Heart right ventricle (tissue), 16 donors: ENCODE measurements at regions not wholly inside any gene's neighbourhood (a gene's known extent, or its start where the extent isn't known, plus 50 kb on each side); places are given as distances from the start of the nearest gene placed in this dataset.

Experiments
- ATAC-seq, 8 donors: fragments of 200-7000 bp; cut with Tn5 transposase; one replicate each; pipeline ENCODE4 v1.9.1; 2020; ENCODE audit warnings: mild to moderate bottlenecking in 8 of 8, moderate library complexity in 8 of 8, moderate number of reproducible peaks in 1 of 8
- DNase-seq, 2 donors: peaks; one replicate each; pipeline ENCODE4 v3.0.0-alpha.2; 2020
- H3K27ac ChIP-seq, 10 donors: fragments of 200-600 bp; sonication (generic) in 2 of 10; one replicate each; pipeline versions ENCODE4 v1.5.0 to v1.8.0; 2020 to 2022; ENCODE audit warnings: mild to moderate bottlenecking in 3 of 10
- H3K27me3 ChIP-seq, 7 donors: fragments of 200-600 bp; one replicate each; pipeline ENCODE4 v1.8.0; 2021 to 2022; ENCODE audit warnings: mild to moderate bottlenecking in 2 of 7
- H3K36me3 ChIP-seq, 9 donors: fragments of 200-600 bp; sonication (generic) in 1 of 9; one replicate each; pipeline versions ENCODE4 v1.5.0 to v1.8.0; 2020 to 2022; ENCODE audit warnings: mild to moderate bottlenecking in 2 of 9
- H3K4me1 ChIP-seq, 9 donors: fragments of 200-600 bp; sonication (generic) in 1 of 9; one replicate each; pipeline versions ENCODE4 v1.5.0 to v1.8.0; 2020 to 2022; ENCODE audit warnings: mild to moderate bottlenecking in 4 of 9
- H3K4me3 ChIP-seq, 10 donors: fragments of 200-600 bp; sonication (generic) in 2 of 10; one replicate each; pipeline versions ENCODE4 v1.5.0 to v1.8.0; 2020 to 2022; ENCODE audit warnings: mild to moderate bottlenecking in 7 of 10, moderate library complexity in 2 of 10
- H3K9me3 ChIP-seq, 11 donors: fragments of 200-600 bp in 10 of 11; sonication (generic) in 2 of 11; one replicate each; pipeline versions ENCODE4 v1.5.0 to v1.8.0; 2013 to 2022; ENCODE audit warnings: mild to moderate bottlenecking in 2 of 11, control low read depth in 1 of 11, moderate library complexity in 1 of 11
- WGBS, 2 donors: extraction: QIAGEN DNeasy Blood & Tissue Kit; methylation state at CpG; one replicate each; pipeline ENCODE4 v1.1.7; 2013; ENCODE audit warnings: inconsistent platforms in 1 of 2; 5-methylcytosine and 5-hydroxymethylcytosine counted together
- intact Hi-C, 10 donors: fragments of 100-400 bp; cut with DNase I; formaldehyde crosslinking; loops; one replicate each; pipeline versions ENCODE4 v1.11.1 to v1.14.2; 2022
- TF ChIP-seq, protein P1 (sequence below), 9 donors: fragments of 200-600 bp; sonication (generic) in 2 of 9; IDR thresholded peaks; one replicate each; pipeline versions ENCODE4 v1.5.0 to v1.8.0; 2021 to 2022; ENCODE audit warnings: antibody characterized with exemption in 9 of 9, mild to moderate bottlenecking in 5 of 9, moderate library complexity in 1 of 9
- donor health status: Arrhythmogenic right ventricular cardiomyopathy.
- donor health status: ischemic (EF 13 %, LVEDD 7.1; RV severe dilation, severe dysfunction).
- donor health status: healthy with polysubstance abuse.
- donor health status: DM: no; HTN: yes; CAD: no.
- donor health status: DM: no; HTN: no; CAD: no.
- donor health status: ischemic (EF 25% LVEDD 6.9; RV normal size, moderate dysfunction).
- donor health status: ischemic (EF 25% LVEDD 5.7; RV mildly dilated, moderate dysfunction).
- donor health status: healthy.
- donor health status: DM: yes; HTN: yes; CAD: no.
- donor health status: Ischemic cardiomyopathy.
- donor health status: ischemic (EF 35%, LVEDD 5.7; RV mildly dilated, moderate dysfunction).
- donor health status: nonischemic (EF 11% LVEDD 7.7; RV severe dilation, severe dysfunction).
- donor health status: DM: yes; HTN: yes; CAD: no.
- donor health status: PGD.
- donor health status: ischemic (EF 29% LVEDD 5.4; RV normal size, mild dysfunction).
- donor health status: nonischemic (EF 23%, LVEDD 6.1; RV moderate dilation, normal function).

DNA sequence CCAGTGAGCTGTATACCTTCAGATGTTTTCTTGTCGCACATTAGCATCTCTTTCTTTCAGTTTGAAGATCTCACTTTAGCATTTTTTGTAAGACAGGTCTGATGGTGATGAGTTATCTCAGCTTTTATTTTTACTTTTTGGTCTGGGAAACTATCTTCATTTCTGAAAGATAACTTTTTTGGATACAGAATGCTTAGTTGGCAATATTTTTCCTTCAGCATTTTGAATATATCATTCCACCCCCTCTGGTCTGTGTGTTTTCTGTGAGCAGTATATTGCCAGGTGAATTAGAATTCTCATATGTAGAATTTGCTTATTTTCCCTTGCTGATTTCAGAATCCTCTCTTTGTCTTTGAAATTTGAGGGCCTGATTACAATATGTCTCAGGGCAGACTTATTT, 743.3 kb downstream of the PLOD2 start:
- Histone ChIP-seq H3K27ac (no peak overlapping the region), H3K9me3 (peaks cover 0 to 8% (median 0%) of the 10 kb centered on the region in 11 donors), H3K4me3 (no peak overlapping the region), H3K4me1 (no peaks in the 10 kb centered on the region), H3K36me3 (no peaks in the 10 kb centered on the region), H3K27me3 (no peaks in the 10 kb centered on the region)
- TF ChIP-seq, protein P1, sequence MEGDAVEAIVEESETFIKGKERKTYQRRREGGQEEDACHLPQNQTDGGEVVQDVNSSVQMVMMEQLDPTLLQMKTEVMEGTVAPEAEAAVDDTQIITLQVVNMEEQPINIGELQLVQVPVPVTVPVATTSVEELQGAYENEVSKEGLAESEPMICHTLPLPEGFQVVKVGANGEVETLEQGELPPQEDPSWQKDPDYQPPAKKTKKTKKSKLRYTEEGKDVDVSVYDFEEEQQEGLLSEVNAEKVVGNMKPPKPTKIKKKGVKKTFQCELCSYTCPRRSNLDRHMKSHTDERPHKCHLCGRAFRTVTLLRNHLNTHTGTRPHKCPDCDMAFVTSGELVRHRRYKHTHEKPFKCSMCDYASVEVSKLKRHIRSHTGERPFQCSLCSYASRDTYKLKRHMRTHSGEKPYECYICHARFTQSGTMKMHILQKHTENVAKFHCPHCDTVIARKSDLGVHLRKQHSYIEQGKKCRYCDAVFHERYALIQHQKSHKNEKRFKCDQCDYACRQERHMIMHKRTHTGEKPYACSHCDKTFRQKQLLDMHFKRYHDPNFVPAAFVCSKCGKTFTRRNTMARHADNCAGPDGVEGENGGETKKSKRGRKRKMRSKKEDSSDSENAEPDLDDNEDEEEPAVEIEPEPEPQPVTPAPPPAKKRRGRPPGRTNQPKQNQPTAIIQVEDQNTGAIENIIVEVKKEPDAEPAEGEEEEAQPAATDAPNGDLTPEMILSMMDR (IDR thresholded peaks at IDR 0.05): no peak
- intact Hi-C loops: no loop called here
- DNase-seq: no peak
- 0 to 90% methylated on average over 1 of the region's 1 CpG for WGBS, 2 donors
- ATAC-seq: no peak

DNA sequence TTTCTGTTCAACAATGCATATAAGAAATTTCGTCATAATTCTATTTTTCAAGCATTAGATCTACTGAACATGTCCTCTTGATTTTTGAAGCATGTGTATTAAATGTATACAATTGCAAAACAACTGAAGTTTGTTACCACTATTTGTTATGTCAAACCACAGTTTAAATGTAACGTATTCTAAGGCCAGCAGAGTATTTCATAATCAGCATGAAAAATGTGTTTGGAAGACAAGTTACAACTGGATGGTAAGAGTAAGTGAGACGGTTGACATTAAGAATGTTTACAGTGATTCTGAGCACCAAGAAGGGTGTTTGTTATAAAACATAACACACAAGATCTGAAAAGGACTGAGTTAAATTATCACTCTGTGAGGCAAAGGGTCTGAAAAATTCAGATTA, 738.4 kb downstream of the PLOD2 start:
- H3K27ac ChIP-seq: no peak overlapping the region
- H3K4me1 ChIP-seq: no peaks in the 10 kb centered on the region
- intact Hi-C loops: no loop called here
- H3K4me3 ChIP-seq: no peak overlapping the region
- TF ChIP-seq, protein P1 (IDR thresholded peaks at IDR 0.05): no peak
- H3K36me3 ChIP-seq: no peaks in the 10 kb centered on the region
- no peaks in the 10 kb centered on the region for H3K27me3 ChIP-seq
- H3K9me3 ChIP-seq: no peaks in the 10 kb centered on the region
- ATAC-seq (no peak), DNase-seq (no peak)
- 53 to 84% methylated on average over 3 of the region's 3 CpGs for WGBS, 2 donors

DNA sequence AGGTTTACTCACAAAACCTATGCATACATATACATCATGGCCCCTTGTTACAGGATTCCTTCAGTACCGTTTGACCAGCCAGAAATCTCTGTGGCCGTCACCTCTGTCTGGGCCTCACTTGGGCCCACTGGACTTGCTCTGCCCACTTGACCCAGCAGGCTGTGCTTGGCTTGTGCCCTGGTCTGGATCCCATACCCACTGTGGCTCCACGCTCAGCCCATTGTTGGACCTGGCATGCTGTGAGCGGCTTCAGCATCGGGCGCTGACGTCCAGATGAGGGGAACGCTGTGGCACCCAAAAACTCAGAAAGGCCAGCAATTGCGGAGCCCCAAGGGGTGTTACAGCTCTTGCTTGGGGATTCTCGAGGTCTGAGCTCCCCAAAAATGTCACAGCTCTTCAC, 733.6 kb downstream of the PLOD2 start:
- no peak overlapping the region for H3K27ac ChIP-seq
- intact Hi-C loops: no loop called here
- H3K27me3 ChIP-seq: no peaks in the 10 kb centered on the region
- 92 to 94% methylated on average over 10 of the region's 10 CpGs for WGBS, 2 donors
- H3K4me1 ChIP-seq: no peaks in the 10 kb centered on the region
- no peak overlapping the region for H3K4me3 ChIP-seq
- no peak for ATAC-seq
- H3K9me3 ChIP-seq: no peaks in the 10 kb centered on the region
- TF ChIP-seq, protein P1 (IDR thresholded peaks at IDR 0.05): no peak
- no peak for DNase-seq
- H3K36me3 ChIP-seq: no peaks in the 10 kb centered on the region

DNA sequence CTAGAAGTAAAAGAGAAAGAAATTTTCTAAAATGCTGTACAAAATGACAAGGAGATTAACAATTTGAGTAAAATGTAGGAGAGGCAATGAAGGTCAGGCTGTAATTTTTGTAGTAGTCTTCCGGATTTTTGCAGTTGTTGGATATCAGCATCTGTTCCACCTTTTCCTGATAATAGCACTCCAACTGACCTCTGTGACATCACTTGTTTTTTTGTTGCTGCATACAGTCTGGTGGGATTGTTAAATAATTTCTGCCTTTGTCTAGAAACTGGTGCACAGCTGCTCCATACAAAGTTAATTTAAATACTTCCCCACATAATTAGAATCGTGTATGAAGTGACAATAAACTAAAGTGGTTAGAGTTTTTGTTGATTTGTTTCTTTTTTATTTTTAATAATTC, 731.4 kb downstream of the PLOD2 start:
- peaks cover 0 to 1% (median 0%) of the 10 kb centered on the region in 9 donors for H3K4me1 ChIP-seq
- H3K4me3 ChIP-seq: no peak overlapping the region
- no peaks in the 10 kb centered on the region for H3K27me3 ChIP-seq
- intact Hi-C loops: no loop called here
- ATAC-seq (no peak), DNase-seq (no peak)
- no peaks in the 10 kb centered on the region for H3K36me3 ChIP-seq
- WGBS, 2 donors: 34 to 48% methylated on average over 2 of the region's 2 CpGs
- no peaks in the 10 kb centered on the region for H3K9me3 ChIP-seq
- no peak overlapping the region for H3K27ac ChIP-seq
- TF ChIP-seq, protein P1 (IDR thresholded peaks at IDR 0.05): no peak

DNA sequence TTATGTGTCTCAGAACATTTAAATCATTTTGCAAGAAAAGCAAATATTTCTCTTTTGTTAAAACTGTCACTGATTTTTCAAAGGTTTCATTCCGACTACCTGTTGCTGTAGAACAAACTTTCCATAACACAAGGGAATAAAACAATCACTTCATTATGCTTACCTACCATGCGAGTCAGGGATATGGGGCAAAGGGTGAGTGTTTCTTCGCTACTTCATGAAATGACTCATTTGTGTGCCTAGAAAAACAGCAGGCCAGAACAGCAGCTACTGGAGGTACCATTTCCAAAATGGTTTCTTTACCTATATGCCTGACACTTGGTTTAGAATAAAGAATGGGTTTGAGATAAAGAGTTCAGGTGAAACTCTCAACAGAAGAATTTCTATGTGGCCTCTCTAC, 712.5 kb downstream of the PLOD2 start:
- Histone ChIP-seq H3K4me3 (no peak overlapping the region), H3K27me3 (no peaks in the 10 kb centered on the region), H3K36me3 (no peaks in the 10 kb centered on the region), H3K4me1 (no peaks in the 10 kb centered on the region), H3K9me3 (peaks cover 0 to 7% (median 0%) of the 10 kb centered on the region in 11 donors), H3K27ac (no peak overlapping the region)
- ATAC-seq (no peak), DNase-seq (no peak)
- intact Hi-C loops: no loop called here
- TF ChIP-seq, protein P1 (IDR thresholded peaks at IDR 0.05): no peak
- WGBS, 2 donors: 86 to 95% methylated on average over 3 of the region's 3 CpGs
